ENCODE measurements at regions not wholly inside any gene's neighbourhood (a gene's known extent, or its start where the extent isn't known, plus 50 kb on each side); places are given as distances from the start of the nearest gene placed in this dataset.

DNA sequence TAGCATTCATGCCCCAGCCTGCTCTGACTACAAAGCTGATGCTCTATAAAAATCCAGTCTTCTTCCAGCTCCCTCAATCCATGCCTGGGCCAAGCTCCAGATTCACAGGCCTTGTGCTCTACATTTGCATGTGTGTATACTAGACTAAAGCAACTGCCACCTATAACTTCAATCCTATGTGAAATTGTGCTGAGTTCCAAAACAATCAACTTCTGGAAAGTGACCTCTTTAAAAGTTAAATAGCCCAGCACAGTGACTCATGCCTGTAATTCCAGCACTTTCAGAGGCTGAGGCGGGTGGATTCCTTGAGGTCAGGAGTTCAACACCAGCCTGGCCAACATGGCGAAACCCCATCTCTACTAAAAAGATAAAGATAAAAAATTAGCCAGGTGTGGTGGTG, 114.3 kb upstream of the ZC3H12C start:
- DNase-seq: no peak

DNA sequence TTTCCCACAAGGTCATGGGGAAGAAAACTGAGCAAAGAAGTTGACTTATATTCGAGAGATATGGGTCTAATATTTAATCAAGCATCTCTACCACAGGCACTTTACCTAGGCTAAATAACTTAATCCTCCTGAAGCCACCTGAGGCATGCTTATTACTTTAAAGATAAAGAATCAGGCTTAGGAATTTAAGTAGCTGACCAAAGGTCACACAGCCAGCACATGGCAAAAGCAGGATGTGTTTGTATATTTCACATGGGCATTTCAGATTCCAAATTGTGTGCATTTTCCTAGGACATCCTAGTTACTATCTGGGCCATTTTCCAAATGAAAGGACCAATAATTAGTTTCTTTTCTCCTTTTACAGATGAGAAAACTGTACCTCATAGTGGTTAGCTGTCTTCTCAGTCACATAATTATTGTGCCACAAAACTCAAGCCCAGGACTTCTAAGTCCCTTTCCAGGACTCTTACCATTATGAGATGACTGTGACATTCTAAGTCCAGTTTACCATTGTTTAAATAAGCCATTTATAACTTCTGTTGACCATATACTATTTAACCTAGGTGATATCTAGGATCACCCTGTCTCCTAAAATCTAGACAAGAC, 112.1 kb upstream of the ZC3H12C start:
- no peak for DNase-seq

DNA sequence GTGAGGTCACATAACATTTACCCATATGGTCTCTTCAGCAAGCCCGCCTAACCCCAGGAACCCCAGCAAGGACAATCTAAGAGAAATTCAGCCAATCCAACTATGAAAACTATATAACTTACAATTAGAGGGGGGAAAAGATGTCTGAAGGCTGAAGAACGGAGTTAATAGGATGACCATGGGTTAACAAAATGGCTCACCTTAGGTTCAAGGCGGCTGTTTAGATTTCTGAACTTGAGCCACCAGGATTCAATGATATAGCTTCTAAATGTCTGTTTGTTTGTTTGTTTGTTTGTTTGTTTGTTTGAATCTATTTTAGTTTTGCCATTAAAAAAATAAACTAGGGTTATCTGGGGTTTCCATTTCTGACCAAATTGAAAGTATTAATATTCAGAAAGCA, 109.8 kb upstream of the ZC3H12C start:
- no peak for DNase-seq

DNA sequence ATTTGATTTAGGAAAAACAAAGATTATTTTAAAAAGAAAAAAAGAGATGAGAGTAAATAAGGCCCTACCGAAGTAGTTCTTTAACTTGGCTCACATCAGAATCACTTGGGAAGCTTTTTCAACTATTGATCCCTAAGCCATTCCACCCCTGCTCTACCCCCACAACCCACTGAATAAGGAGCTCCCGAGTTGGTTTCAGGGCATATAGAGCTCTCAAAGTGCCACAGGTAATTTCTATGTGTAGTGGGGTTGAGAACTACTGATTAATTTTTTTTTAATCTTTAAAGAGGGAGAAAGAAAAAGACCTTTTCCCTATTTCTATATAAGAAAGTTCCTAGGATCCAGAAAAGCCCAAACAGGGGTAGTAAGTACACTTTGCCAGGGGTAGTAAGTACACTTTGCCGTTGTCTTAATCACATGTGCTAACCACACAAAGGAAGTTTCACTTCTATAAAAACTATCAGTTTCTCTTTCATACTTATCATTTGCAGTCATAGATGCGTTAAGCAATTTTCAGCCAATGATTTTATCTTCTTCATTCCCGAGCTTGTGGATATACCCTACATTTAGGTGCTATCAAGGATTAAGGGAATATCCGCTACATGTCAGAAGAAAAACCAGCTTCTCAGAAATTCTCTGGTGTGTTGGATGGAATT, 108.4 kb upstream of the ZC3H12C start:
- DNase-seq: no peak

DNA sequence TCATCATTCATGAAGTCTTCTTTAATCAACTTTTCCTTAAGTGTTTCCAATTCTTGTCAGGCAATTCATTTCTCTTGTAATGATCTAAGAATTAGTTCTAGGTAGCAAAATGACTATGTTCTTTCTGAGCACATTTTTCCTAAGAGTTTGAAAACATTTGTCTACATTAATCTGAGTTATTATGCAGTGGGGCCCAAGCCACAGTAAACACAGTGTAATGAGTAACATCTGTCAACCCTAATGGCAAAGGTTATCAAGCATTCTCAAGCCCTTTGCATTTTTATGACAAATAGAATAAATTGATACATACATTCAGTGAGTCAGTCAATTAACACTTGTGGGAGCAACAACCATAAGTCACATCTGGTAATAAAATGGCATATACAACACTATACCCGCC, 106.7 kb upstream of the ZC3H12C start:
- no peak for DNase-seq

DNA sequence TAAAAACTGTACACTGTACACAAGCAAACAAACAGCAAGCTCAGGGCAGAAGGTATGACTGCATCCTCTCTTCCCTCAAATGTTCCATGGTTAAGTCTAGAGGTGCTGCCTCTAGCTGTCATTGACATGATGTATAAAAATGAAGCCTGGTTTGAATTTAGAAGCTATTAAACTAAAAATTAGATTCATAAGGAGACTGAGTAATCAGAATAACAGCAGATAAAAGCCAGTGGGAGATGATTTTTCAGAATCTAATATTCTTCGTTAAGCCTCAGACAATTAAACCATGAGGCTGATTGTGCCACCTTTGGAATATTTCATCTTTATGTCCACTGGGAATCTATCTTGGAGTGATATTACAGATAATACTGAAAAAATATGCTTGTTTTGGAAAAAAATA, 101.4 kb upstream of the ZC3H12C start:
- DNase-seq: no peak

DNA sequence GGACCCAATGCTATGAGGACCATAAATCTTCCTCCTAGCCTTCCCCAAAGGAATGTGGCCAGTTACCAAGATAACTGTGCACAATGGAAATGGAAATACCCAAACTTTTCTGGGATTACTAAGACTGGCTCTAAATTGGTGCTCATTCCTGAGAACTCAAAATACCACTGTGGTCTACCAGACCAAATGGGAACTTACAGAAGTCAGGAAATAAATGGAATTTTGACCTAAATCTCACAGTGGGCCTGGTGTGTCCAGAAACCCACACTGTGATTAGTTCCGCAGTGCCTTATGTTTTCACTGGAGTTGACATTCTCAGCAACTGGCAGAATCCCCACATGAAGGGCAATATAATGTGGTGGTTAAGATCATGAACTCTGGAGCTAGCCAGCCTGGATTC, 99.4 kb upstream of the ZC3H12C start:
- no peak for DNase-seq

DNA sequence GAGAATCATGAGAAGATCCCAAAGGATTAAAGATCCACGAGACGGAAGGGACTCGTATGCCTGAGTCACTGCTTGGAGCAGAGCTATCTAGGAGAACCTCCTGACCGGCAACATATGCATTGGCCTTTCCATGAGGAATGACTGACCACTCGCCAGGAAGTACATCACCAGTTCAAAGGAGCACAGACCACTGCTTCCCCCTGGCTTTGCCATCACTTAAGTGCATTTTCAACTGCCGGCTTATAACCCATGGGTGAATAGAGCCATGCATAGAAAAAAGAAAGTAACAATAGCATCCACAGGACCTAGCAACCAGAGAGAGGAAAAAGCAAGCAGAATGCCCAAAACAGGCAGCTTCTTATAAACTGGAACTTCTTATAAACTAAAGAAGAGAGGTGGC, 98.3 kb upstream of the ZC3H12C start:
- no peak for DNase-seq

- DNase-seq: no peak
Observed at GRCh38 chr11:109996060-109996459, 97.1 kb upstream of the ZC3H12C start.

- no peak for DNase-seq
Observed at GRCh38 chr11:109998921-109999320, 94.3 kb upstream of the ZC3H12C start.

- DNase-seq: no peak
Observed at GRCh38 chr11:110000031-110000502, 93.1 kb upstream of the ZC3H12C start.

DNA sequence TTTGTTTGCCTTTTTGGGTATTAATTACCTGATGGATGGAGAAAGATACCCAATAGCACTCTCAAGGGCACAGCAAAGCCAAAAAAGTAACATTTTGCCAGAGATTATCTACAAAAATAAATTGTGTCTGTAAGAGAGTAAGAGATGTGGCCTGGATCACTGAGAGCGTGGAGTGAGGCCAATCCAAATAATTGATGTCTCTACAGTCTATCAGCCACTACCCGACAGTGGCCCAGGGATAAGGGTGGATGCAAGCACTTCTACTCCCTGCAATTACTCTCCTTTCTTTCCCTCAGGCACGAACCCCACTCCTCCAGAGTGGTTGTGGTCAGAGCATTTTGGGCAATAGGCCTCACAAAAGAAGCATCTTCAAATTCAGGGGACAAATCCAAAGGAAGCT, 92.3 kb upstream of the ZC3H12C start:
- DNase-seq: no peak

GRCh38 chr11:110003426-110003825, 89.8 kb upstream of the ZC3H12C start:
- no peak for DNase-seq

- DNase-seq: no peak
Observed at GRCh38 chr11:110011595-110011994, 81.6 kb upstream of the ZC3H12C start.

- no peak for DNase-seq
Observed at GRCh38 chr11:110015695-110016094, 77.5 kb upstream of the ZC3H12C start.

DNA sequence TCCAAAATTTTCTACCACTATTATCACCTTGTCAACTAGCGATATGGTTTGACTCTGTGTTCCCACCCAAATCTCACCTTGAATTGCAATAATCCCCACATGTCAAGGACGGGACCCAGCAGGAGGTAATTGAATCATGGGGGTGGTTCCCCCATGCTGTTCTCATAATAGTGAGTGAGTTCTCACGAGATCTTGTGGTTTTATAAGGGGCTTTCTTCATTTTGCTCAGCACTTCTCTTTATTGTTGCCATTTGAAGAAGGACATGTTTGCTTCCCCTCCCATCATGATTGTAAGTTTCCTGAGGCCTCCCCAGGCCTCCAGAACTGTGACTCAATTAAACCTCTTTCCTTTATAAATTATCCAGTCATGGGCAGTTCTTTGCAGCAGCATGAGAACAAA, 73.5 kb upstream of the ZC3H12C start:
- no peak for DNase-seq

GRCh38 chr11:110022548-110022947, 70.6 kb upstream of the ZC3H12C start:
- no peak for DNase-seq

DNA sequence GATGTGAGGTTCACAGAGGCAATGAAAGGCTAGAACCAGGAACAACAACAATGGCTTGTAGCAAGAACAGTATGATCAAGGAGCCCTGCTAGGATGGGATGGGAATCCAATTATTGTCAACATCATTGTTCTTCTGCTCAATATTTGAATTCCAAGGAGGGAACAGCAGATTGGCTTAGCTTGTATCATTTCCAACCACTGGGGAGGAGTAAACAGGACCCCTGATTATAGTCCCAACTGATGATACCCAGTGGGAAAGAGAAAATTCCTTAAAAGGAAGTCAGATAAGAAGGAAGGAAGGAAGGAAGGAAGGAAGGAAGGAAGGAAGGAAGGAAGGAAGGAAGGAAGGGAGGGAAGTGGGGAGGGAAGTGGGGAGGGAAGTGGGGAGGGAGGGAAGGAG, 69.5 kb upstream of the ZC3H12C start:
- no peak for DNase-seq

GRCh38 chr11:110026858-110027626, 66.2 kb upstream of the ZC3H12C start:
- DNase-seq: no peak

DNA sequence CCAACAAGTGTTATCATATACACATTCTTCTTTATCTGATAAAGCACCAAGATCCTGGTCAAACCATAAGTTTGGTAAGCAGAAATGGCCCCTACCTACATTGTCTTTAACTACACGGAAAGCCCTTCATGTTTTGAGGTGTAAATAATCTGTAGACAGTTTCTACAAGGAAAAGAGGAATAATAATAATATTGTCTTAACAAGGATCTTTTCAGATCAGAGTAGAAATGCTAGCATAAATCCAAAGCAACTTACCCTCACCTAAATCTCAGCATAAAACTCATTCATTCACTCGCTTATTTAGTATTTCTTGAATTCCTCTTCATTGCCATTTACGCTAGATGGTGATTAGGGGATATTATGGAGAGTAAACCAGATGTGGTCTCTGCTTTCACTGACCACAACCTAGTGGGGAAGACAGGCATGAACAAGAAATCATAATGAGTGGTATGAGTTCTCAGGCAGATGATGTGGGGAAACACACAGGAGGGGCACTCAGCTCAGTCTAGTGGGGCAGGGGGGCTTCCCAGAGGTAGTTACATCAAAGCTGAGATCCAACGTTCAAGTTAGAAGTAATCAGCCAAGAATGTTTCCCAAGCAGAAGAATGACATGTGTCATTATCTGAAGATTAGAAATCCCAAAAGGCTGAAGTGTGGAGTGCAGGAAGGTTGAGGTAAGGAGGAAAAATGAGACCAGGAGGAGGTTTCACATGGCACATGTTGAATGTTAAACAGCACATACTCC, 65.4 kb upstream of the ZC3H12C start:
- DNase-seq: no peak

DNA sequence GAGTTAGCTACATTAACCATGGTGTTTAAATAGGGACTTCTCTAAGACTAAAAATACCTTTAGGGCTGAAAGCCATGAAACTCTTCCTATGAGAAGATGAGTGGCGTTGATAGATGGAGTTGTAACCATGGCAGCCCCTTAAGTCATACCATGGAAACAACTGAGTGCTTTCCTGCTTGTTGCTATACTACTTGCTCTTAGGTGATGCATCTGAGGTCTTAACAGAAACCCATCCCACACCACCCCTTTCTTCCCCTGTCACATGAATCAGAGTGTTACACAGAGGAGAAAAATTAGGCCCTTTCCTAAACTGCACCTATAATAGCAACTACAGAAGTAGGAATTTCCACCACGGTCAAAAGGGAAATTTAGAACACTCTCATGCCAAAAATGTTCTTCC, 64.3 kb upstream of the ZC3H12C start:
- peak in 1 of 2 experiments; percentile 4 for DNase-seq

DNA sequence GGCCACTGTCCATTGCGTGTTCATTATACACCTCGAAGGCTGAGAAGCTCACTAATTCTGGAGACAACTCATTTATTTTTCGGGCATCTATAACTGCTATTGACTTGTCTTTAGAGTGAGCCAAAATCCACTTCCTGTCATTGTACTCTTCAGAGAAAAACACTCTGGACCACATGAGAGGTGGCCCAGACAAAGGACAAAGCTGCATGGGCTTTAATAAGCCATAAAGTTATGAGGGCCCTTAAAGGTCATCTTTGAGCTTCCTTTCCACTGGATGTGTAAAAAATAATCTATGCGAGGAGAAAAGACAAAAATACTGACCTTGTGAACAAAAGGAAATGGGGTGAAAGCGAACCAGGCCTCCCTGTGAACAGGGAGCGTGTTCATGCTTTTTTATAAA, 63.5 kb upstream of the ZC3H12C start:
- DNase-seq: no peak

DNA sequence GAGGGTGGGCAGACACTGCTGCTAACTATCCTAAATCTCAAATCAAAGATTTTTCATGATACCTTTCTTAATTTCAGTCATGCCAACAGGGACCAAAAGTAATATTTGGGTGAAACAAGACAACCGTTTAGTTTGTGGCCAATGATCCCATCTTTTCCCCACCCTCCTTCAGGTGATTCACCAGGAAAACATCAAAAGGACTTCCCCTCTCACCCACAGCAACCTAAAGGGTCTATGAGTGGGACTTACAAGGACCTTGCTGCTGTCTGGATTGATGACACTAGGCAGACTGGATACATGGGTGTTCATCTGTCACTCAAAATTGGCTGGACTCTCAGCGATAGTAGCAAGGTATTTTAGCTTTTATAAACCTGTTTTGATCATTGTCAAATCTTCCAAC, 62.0 kb upstream of the ZC3H12C start:
- DNase-seq: no peak

DNA sequence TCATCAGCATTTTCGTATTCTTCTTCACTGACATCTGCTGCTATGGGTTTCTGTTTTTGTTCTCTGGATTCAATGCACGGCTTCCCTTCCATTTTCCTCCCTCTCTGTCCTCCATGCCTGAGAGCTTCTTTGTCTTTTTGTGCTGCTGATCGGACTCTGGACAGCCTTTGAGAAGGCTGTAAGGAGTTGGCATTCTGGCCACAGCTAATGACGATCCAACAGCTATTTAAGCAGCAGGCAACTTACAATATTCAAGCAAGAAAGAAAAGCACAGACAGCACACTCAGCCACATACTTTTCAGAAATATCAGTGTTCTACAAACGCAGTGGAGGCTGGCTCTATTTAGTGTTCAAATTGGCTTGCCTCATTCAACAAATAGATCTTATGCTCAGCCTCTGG, 60.9 kb upstream of the ZC3H12C start:
- no peak for DNase-seq
